ENCODE measurements at regions not wholly inside any gene's neighbourhood (a gene's known extent, or its start where the extent isn't known, plus 50 kb on each side); places are given as distances from the start of the nearest gene placed in this dataset.

- TF ChIP-seq, protein P1, sequence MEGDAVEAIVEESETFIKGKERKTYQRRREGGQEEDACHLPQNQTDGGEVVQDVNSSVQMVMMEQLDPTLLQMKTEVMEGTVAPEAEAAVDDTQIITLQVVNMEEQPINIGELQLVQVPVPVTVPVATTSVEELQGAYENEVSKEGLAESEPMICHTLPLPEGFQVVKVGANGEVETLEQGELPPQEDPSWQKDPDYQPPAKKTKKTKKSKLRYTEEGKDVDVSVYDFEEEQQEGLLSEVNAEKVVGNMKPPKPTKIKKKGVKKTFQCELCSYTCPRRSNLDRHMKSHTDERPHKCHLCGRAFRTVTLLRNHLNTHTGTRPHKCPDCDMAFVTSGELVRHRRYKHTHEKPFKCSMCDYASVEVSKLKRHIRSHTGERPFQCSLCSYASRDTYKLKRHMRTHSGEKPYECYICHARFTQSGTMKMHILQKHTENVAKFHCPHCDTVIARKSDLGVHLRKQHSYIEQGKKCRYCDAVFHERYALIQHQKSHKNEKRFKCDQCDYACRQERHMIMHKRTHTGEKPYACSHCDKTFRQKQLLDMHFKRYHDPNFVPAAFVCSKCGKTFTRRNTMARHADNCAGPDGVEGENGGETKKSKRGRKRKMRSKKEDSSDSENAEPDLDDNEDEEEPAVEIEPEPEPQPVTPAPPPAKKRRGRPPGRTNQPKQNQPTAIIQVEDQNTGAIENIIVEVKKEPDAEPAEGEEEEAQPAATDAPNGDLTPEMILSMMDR (conservative IDR thresholded peaks at IDR 0.05 in 1 of 2, IDR thresholded peaks at IDR 0.05 in 1 of 2; ENCODE audit: low read depth in 1 of 2, low read length in 2 of 2) = no peak
- TF ChIP-seq EZH2 (IDR thresholded peaks at IDR 0.05; ENCODE audit: low read length, missing control alignments) = no peak
Observed at GRCh38 chr4:72994670-72995069, 74.8 kb downstream of the COX18 start.
